K562 (cell line): ENCODE measurements at regions not wholly inside any gene's neighbourhood (a gene's known extent, or its start where the extent isn't known, plus 50 kb on each side); places are given as distances from the start of the nearest gene placed in this dataset.

Experiments used
- ATAC-seq: fragments of 200-7000 bp; cut with Tn5 transposase; 3 replicates; pipeline ENCODE4 v1.9.1; 2020; ENCODE audit warnings: moderate library complexity
- BruUV-seq: library from RNA; stranded (reverse); fragments of 400-500 nt; replicated peaks from 2 replicates; lab custom pipeline; 2021; lab: Mats Ljungman, UMichigan
- CTCF ChIA-PET: fragments of 300-600 bp; formaldehyde crosslinking; extraction: SDS; loops from one replicate; lab custom pipeline; 2021; ENCODE audit warnings: low intra/inter-chr PET ratio; lab: Yijun Ruan, JAX
- POLR2A ChIA-PET: fragments of 300-600, 350-650 bp; sonication (Branson Sonifier 250); formaldehyde crosslinking; extraction: SDS; loops from one replicate; lab custom pipeline; 2021; ENCODE audit warnings: antibody characterized with exemption, inconsistent platforms; lab: Yijun Ruan, JAX
- DNase-seq, 4 experiments: peaks; one replicate each; pipeline versions ENCODE4 v3.0.0 to v3.0.0-alpha.2; 2011 to 2018; ENCODE audit warnings: low spot score in 3 of 4, mixed read lengths in 3 of 4; ENCODE audit errors: extremely low read depth in 1 of 4
- FAIRE-seq: peaks from 2 replicates; lab custom pipeline; 2011; peaks lifted over from hg19 to GRCh38; lab: Jason Lieb, UNC
- H2AFZ ChIP-seq: 2 replicates; pipeline ENCODE4 v1.6.0; 2011; ENCODE audit warnings: low read depth, low read length, control low read depth, inconsistent platforms
- H3K27ac ChIP-seq: fragments of 200-600 bp; 3 replicates; pipeline ENCODE4 v1.8.0; 2011; ENCODE audit warnings: low read depth, mild to moderate bottlenecking, control low read depth, inconsistent platforms, low read length, moderate library complexity, mixed read lengths; ENCODE audit errors: extremely low read depth
- H3K27me3 ChIP-seq, 2 experiments: fragments of 300-600 bp in 1 of 2; 2 replicates in 1 of 2; 3 replicates in 1 of 2; pipeline versions ENCODE4 v1.6.0 to v1.8.0; 2011; ENCODE audit warnings: inconsistent platforms in 2 of 2, low read length in 2 of 2, mild to moderate bottlenecking in 1 of 2, mixed read lengths in 1 of 2, moderate library complexity in 1 of 2; ENCODE audit not compliant: control insufficient read depth in 2 of 2, insufficient read depth in 2 of 2
- H3K36me3 ChIP-seq: fragments of 300-600 bp; 3 replicates; pipeline ENCODE4 v1.8.0; 2011; ENCODE audit warnings: mild to moderate bottlenecking, low read length, inconsistent platforms; ENCODE audit not compliant: control insufficient read depth, insufficient read depth
- H3K4me1 ChIP-seq, 2 experiments: fragments of 200-600 bp in 1 of 2; replicated peaks in 1 of 2; 2 replicates in 1 of 2; 3 replicates in 1 of 2; pipeline versions ENCODE4 v1.5.1 to v1.8.0; 2011; ENCODE audit warnings: inconsistent platforms in 2 of 2, low read length in 2 of 2, mild to moderate bottlenecking in 1 of 2, mixed read lengths in 1 of 2, moderate library complexity in 1 of 2; ENCODE audit not compliant: control insufficient read depth in 2 of 2, insufficient read depth in 2 of 2
- H3K4me2 ChIP-seq: 2 replicates; pipeline ENCODE4 v1.6.1; 2011; ENCODE audit warnings: low read length, control low read depth, inconsistent platforms, mixed read lengths; ENCODE audit not compliant: insufficient read depth
- H3K4me3 ChIP-seq: fragments of 200-600 bp; sonication (generic), shearing (Covaris generic); 2 replicates; pipeline ENCODE4 v1.5.1; 2016; ENCODE audit warnings: control low read depth, inconsistent platforms
- H3K79me2 ChIP-seq: fragments of 200-600 bp; 3 replicates; pipeline ENCODE4 v1.8.0; 2011; ENCODE audit warnings: low read length, inconsistent platforms; ENCODE audit not compliant: control insufficient read depth, insufficient read depth
- H3K9ac ChIP-seq, 2 experiments: 2 replicates each; pipeline versions ENCODE4 v1.6.0 to v1.6.1; 2011; ENCODE audit warnings: low read depth in 2 of 2, low read length in 2 of 2, control low read depth in 1 of 2, inconsistent platforms in 1 of 2, mild to moderate bottlenecking in 1 of 2, mixed read lengths in 1 of 2; ENCODE audit not compliant: insufficient read depth in 1 of 2
- H3K9me1 ChIP-seq: one replicate; pipeline ENCODE4 v1.6.0; 2011; ENCODE audit warnings: inconsistent platforms, mild to moderate bottlenecking, low read length, moderate library complexity; ENCODE audit not compliant: control insufficient read depth, insufficient read depth
- H3K9me3 ChIP-seq: replicated peaks from 2 replicates; pipeline ENCODE4 v1.5.1; 2011; ENCODE audit warnings: low read depth, low read length, inconsistent platforms; ENCODE audit not compliant: control insufficient read depth, insufficient read depth
- H4K20me1 ChIP-seq: replicated peaks from 2 replicates; pipeline ENCODE4 v1.6.1; 2011; ENCODE audit warnings: low read length, inconsistent platforms, mixed read lengths; ENCODE audit not compliant: control insufficient read depth, insufficient read depth
- SPI1 ChIP-seq: IDR thresholded peaks from 2 replicates; pipeline ENCODE4 v1.6.1; 2011; ENCODE audit warnings: low read depth, low read length, control low read depth, borderline replicate concordance
- ZMIZ1 ChIP-seq, 2 experiments: fragments of 150-350 bp in 1 of 2; IDR thresholded peaks; 2 replicates each; pipeline ENCODE4 v1.6.1; 2012 to 2016; ENCODE audit warnings: low read depth in 2 of 2, low read length in 2 of 2, mild to moderate bottlenecking in 1 of 2, moderate library complexity in 1 of 2
- WGBS: fragments of 100-300 bp; shearing (Covaris generic); methylation state at CpG from one replicate; pipeline ENCODE4 v1.1.6; 2016; ENCODE audit warnings: low coverage, mixed read lengths; ENCODE audit not compliant: insufficient coverage; ENCODE audit errors: missing lambda C conversion rate; 5-methylcytosine and 5-hydroxymethylcytosine counted together
- in situ Hi-C: fragments of 300-500 bp; cut with MboI; formaldehyde crosslinking; loops from 4 replicates; pipeline ENCODE4 v1.15.0; 2018; ENCODE audit warnings: inconsistent platforms, mixed read lengths
- intact Hi-C: fragments of 100-400 bp; cut with micrococcal nuclease; formaldehyde crosslinking; loops from 2 replicates; pipeline ENCODE4 v1.14.2; 2022

- WGBS = 57% methylated on average over 4 of the region's 4 CpGs
- Histone ChIP-seq H2AFZ (peak overlapping the region; percentile 41; the same call in 1 of the 2 replicates), H4K20me1 (no peaks in the 10 kb centered on the region), H3K9ac (no peak overlapping the region), H3K4me1 (peaks cover 8 to 30% of the 10 kb centered on the region in 2 experiments), H3K4me3 (no peak overlapping the region), H3K4me2 (no peak overlapping the region), H3K9me3 (no peaks in the 10 kb centered on the region), H3K36me3 (no peaks in the 10 kb centered on the region), H3K9me1 (no peaks in the 10 kb centered on the region), H3K27ac (no peak overlapping the region), H3K79me2 (no peaks in the 10 kb centered on the region), H3K27me3 (peaks cover 0 to 4% of the 10 kb centered on the region in 2 experiments; a peak in 1 of 5 replicates)
- TF ChIP-seq ZMIZ1 (IDR thresholded peaks at IDR 0.05; ENCODE audit: low read depth in 2 of 2, low read length in 2 of 2) (no peak), SPI1 (peak; percentile 72)
- in situ Hi-C loops = no loop called here
- ATAC-seq (no peak), FAIRE-seq (no peak), DNase-seq (no peak)
- BruUV-seq = no TSS peak
- intact Hi-C loops = no loop called here
- ChIA-PET CTCF (no interaction called here), POLR2A (interaction anchor here (0.9 kb wide), 1 partner anchor 17 kb away, joined by 4 read pairs; no protein-coding TSS in a partner anchor)
Measured at GRCh38 chr17:37826497-37827430, 81.9 kb upstream of the HNF1B start.
